ENCODE measurements at regions not wholly inside any gene's neighbourhood (a gene's known extent, or its start where the extent isn't known, plus 50 kb on each side); places are given as distances from the start of the nearest gene placed in this dataset.

GRCh38 chr12:130104571-130105106 lies 57.6 kb upstream of the FZD10 start:
- DNase-seq = no peak

DNA sequence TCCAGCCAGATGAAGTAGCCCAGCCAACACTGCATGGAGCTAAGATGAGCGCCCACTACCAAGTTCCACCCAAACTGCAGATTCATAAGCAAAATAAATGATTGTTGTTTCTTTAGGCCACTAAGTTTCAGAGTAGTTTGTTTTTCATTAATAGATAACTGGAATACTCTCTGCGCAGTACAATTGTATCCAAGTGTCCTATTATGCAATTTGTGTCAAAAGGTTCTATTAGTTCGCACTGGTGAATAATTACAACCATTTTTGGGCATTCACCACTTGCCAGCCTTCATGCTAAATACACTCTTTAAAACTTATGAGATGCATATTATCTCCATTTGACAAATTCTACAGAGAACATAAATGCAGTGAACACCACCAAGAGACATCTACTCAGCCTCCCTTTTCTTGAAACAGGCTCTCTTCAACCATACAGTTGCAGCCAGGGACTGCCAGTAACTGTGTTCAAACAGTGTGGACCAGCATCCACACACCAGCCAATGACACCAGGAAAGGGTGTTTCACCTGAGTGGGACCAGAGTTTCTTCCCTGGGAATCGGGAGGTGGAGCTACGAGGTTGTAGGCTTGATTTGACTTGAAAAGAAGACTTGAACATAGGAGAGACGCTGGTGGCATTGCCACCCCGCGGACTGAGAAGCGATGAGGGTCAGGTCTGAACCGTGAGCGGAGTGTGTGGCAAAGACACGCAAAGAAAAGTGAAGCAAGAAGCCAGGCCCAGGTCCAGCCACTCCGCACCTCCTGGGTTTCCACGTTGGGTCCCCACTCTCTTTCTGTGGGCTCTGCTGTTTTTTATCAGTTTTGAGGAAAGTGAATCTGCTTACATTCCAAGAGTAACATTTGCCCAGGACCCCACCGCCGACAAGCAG lies 53.0 kb upstream of the FZD10 start:
- DNase-seq = no peak

- no peak for DNase-seq
These were observed 51.4 kb upstream of the FZD10 start for GRCh38 chr12:130110914-130111313.

DNA sequence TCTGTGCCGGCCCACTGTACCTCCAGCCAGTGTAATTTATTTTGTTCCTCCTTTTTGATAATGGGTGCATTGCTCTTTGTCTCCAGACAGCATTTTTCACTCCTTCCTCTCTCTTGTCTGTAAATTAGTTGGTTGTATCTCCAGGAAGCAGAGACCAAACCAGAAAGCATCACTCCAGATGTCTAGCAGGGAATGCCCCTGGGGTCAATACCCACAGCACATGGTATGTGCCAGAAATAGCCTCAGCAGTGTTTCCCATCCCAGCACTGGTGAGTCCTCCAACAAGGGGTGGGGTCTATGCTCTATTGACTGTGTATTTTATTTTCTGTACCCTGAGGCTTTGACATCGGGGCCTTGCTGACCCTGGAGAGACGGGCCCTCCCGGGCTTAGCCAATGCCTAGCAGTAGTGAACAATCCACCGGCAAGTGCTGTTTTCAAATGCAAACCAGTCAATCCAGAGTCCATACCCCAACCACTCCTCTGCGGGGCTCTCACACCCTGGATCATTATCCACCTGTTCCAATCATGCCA lies 50.2 kb upstream of the FZD10 start:
- no peak for DNase-seq
